H1 (cell line): ENCODE measurements at regions not wholly inside any gene's neighbourhood (a gene's known extent, or its start where the extent isn't known, plus 50 kb on each side); places are given as distances from the start of the nearest gene placed in this dataset.

Source experiments
- CTCF ChIA-PET: fragments of 300-600 bp; sonication (Branson Sonifier 250); formaldehyde crosslinking; loops from one replicate; lab custom pipeline; 2021; ENCODE audit not compliant: partially characterized antibody; lab: Charles Lee
- POLR2A ChIA-PET: fragments of 300-600 bp; sonication (Branson Sonifier 250); formaldehyde crosslinking; loops from one replicate; lab custom pipeline; 2021; ENCODE audit warnings: inconsistent platforms; ENCODE audit not compliant: partially characterized antibody; lab: Charles Lee
- DNase-seq, 2 experiments: peaks; one replicate each; pipeline versions ENCODE4 v3.0.0 to v3.0.0-alpha.2; 2010 to 2022; ENCODE audit warnings: low spot score in 2 of 2, low read depth in 1 of 2, mixed read lengths in 1 of 2
- FAIRE-seq: peaks from 2 replicates; lab custom pipeline; 2011; peaks lifted over from hg19 to GRCh38; lab: Jason Lieb, UNC
- H2AFZ ChIP-seq: 2 replicates; pipeline ENCODE4 v1.8.1; 2012; ENCODE audit warnings: low read length, inconsistent platforms
- H2AK5ac ChIP-seq: 2 replicates; pipeline ENCODE4 v1.6.1; 2013; ENCODE audit warnings: low read depth, low read length
- H2BK120ac ChIP-seq: replicated peaks from 2 replicates; pipeline ENCODE3; 2013; ENCODE audit warnings: low read depth, low read length, inconsistent platforms
- H2BK12ac ChIP-seq: 2 replicates; pipeline ENCODE4 v1.6.1; 2013; ENCODE audit warnings: low read depth, low read length
- H2BK15ac ChIP-seq: 2 replicates; pipeline ENCODE4 v1.6.1; 2013; ENCODE audit warnings: low read length
- H2BK20ac ChIP-seq: 2 replicates; pipeline ENCODE4 v1.6.1; 2013; ENCODE audit warnings: low read length
- H2BK5ac ChIP-seq: 2 replicates; pipeline ENCODE4 v1.6.1; 2013; ENCODE audit warnings: low read depth, low read length
- H3K14ac ChIP-seq: 2 replicates; pipeline ENCODE4 v1.6.1; 2013; ENCODE audit warnings: inconsistent platforms; ENCODE audit not compliant: insufficient read length
- H3K18ac ChIP-seq: 2 replicates; pipeline ENCODE4 v1.6.1; 2013; ENCODE audit warnings: low read length; ENCODE audit errors: extremely low read depth
- H3K23ac ChIP-seq: 2 replicates; pipeline ENCODE4 v1.6.1; 2013; ENCODE audit warnings: inconsistent platforms; ENCODE audit not compliant: insufficient read length
- H3K23me2 ChIP-seq: 2 replicates; pipeline ENCODE4 v1.6.1; 2013; ENCODE audit warnings: low read depth, low read length
- H3K27ac ChIP-seq: 2 replicates; pipeline ENCODE4 v1.6.1; 2011; ENCODE audit warnings: low read depth, low read length, inconsistent platforms
- H3K27me3 ChIP-seq, 4 experiments: replicated peaks in 1 of 4; 1 replicate in 1 of 4; 2 replicates in 3 of 4; pipeline versions ENCODE4 v1.6.1 to v1.8.1; 2011 to 2013; ENCODE audit warnings: low read length in 3 of 4, mild to moderate bottlenecking in 3 of 4, inconsistent platforms in 2 of 4, mixed read lengths in 2 of 4, moderate library complexity in 1 of 4; ENCODE audit not compliant: control insufficient read depth in 3 of 4, insufficient read depth in 3 of 4; ENCODE audit errors: extremely low read depth in 1 of 4
- H3K36me3 ChIP-seq, 4 experiments: 2 replicates each; pipeline versions ENCODE4 v1.6.1 to v1.8.1; 2011 to 2013; ENCODE audit warnings: mild to moderate bottlenecking in 4 of 4, low read length in 3 of 4, moderate library complexity in 2 of 4, control low read depth in 1 of 4, inconsistent platforms in 1 of 4; ENCODE audit not compliant: insufficient read depth in 4 of 4, control insufficient read depth in 2 of 4
- H3K4ac ChIP-seq: replicated peaks from 2 replicates; pipeline ENCODE3; 2013; ENCODE audit warnings: low read length, low read depth, mixed read lengths, inconsistent platforms; ENCODE audit not compliant: insufficient read length
- H3K4me1 ChIP-seq, 4 experiments: replicated peaks in 1 of 4; 1 replicate in 1 of 4; 2 replicates in 3 of 4; pipeline versions ENCODE4 v1.6.1 to v1.8.1; 2011 to 2013; ENCODE audit warnings: low read length in 3 of 4, inconsistent platforms in 2 of 4, mixed read lengths in 1 of 4; ENCODE audit not compliant: insufficient read depth in 4 of 4, control insufficient read depth in 3 of 4
- H3K4me2 ChIP-seq, 2 experiments: 2 replicates each; pipeline versions ENCODE4 v1.6.1 to v1.8.1; 2011 to 2013; ENCODE audit warnings: low read depth in 2 of 2, low read length in 2 of 2, control low read depth in 1 of 2, inconsistent platforms in 1 of 2, mild to moderate bottlenecking in 1 of 2; ENCODE audit not compliant: insufficient read depth in 1 of 2
- H3K4me3 ChIP-seq, 4 experiments: fragments of 200-600, 300-600 bp in 1 of 4; sonication (generic), shearing (Covaris generic), sonication (Bioruptor Twin) in 1 of 4; 2 replicates each; pipeline versions ENCODE4 v1.5.1 to v1.8.1; 2011 to 2016; ENCODE audit warnings: low read length in 4 of 4, low read depth in 3 of 4, control low read depth in 2 of 4, inconsistent platforms in 2 of 4, mild to moderate bottlenecking in 2 of 4, mixed read lengths in 1 of 4, moderate library complexity in 1 of 4; ENCODE audit not compliant: insufficient read depth in 2 of 4; ENCODE audit errors: extremely low read depth in 1 of 4
- H3K56ac ChIP-seq: replicated peaks from 2 replicates; pipeline ENCODE3; 2013; ENCODE audit warnings: low read depth, mild to moderate bottlenecking, mixed read lengths, low read length, inconsistent platforms; ENCODE audit not compliant: insufficient read length
- H3K79me1 ChIP-seq: 2 replicates; pipeline ENCODE4 v1.6.1; 2013; ENCODE audit warnings: low read depth, low read length, control low read depth
- H3K79me2 ChIP-seq, 2 experiments: 2 replicates each; pipeline versions ENCODE4 v1.6.1 to v1.8.1; 2012 to 2013; ENCODE audit warnings: low read length in 2 of 2, mild to moderate bottlenecking in 2 of 2, inconsistent platforms in 1 of 2; ENCODE audit not compliant: insufficient read depth in 2 of 2, control insufficient read depth in 1 of 2
- H3K9ac ChIP-seq, 4 experiments: replicated peaks in 1 of 4; 1 replicate in 1 of 4; 2 replicates in 3 of 4; pipeline versions ENCODE4 v1.6.1 to v1.8.1; 2011 to 2013; ENCODE audit warnings: low read depth in 3 of 4, low read length in 3 of 4, control low read depth in 2 of 4, mild to moderate bottlenecking in 2 of 4, moderate library complexity in 2 of 4, inconsistent platforms in 1 of 4; ENCODE audit errors: extremely low read depth in 1 of 4
- H3K9me3 ChIP-seq, 2 experiments: 2 replicates each; pipeline versions ENCODE4 v1.6.1 to v1.8.1; 2012 to 2013; ENCODE audit warnings: mild to moderate bottlenecking in 2 of 2, moderate library complexity in 2 of 2, control low read depth in 1 of 2, inconsistent platforms in 1 of 2, low read depth in 1 of 2, low read length in 1 of 2, mixed read lengths in 1 of 2; ENCODE audit not compliant: insufficient read depth in 2 of 2
- H4K20me1 ChIP-seq, 2 experiments: replicated peaks in 1 of 2; 2 replicates each; pipeline versions ENCODE3 to v1.8.1; 2011 to 2013; ENCODE audit warnings: inconsistent platforms in 2 of 2, low read length in 2 of 2, mild to moderate bottlenecking in 1 of 2; ENCODE audit not compliant: insufficient read depth in 2 of 2, control insufficient read depth in 1 of 2
- H4K5ac ChIP-seq: 2 replicates; pipeline ENCODE4 v1.6.1; 2013; ENCODE audit warnings: low read length, low read depth, mixed read lengths, inconsistent platforms; ENCODE audit not compliant: insufficient read length
- H4K8ac ChIP-seq: 2 replicates; pipeline ENCODE4 v1.8.0; 2013; ENCODE audit warnings: mild to moderate bottlenecking, moderate library complexity, low read length, inconsistent platforms; ENCODE audit not compliant: insufficient read depth; ENCODE audit errors: extremely low read depth
- H4K91ac ChIP-seq: replicated peaks from 2 replicates; pipeline ENCODE3; 2013; ENCODE audit warnings: low read length, mixed read lengths, inconsistent platforms; ENCODE audit not compliant: insufficient read length
- BRCA1 ChIP-seq: IDR thresholded peaks from 2 replicates; pipeline ENCODE4 v1.6.1; 2012; ENCODE audit warnings: low read depth, low read length, improper control_type of control experiment
- HDAC2 ChIP-seq, 2 experiments: fragments of 300-600 bp in 1 of 2; sonication (generic) in 1 of 2; IDR thresholded peaks; 2 replicates each; pipeline ENCODE4 v1.6.1; 2011 to 2012; ENCODE audit warnings: low read depth in 2 of 2, low read length in 2 of 2, mild to moderate bottlenecking in 2 of 2, moderate library complexity in 2 of 2, borderline replicate concordance in 1 of 2, inconsistent platforms in 1 of 2
- KDM4A ChIP-seq: IDR thresholded peaks from one replicate; pipeline ENCODE4 v1.7.1; 2012; ENCODE audit warnings: low read depth, mild to moderate bottlenecking, moderate library complexity, low read length, inconsistent platforms; ENCODE audit not compliant: severe bottlenecking
- POLR2A ChIP-seq, 2 experiments: IDR thresholded peaks; 1 replicate in 1 of 2; 2 replicates in 1 of 2; pipeline ENCODE4 v1.6.1; 2011; ENCODE audit warnings: low read depth in 2 of 2, low read length in 2 of 2, mild to moderate bottlenecking in 2 of 2; ENCODE audit errors: control extremely low read depth in 1 of 2
- RAD21 ChIP-seq, 2 experiments: IDR thresholded peaks in 1 of 2; conservative IDR thresholded peaks in 1 of 2; 2 replicates each; pipeline ENCODE4 v1.6.1; 2011; ENCODE audit warnings: low read depth in 2 of 2, low read length in 2 of 2, improper control_type of control experiment in 1 of 2, inconsistent platforms in 1 of 2, mild to moderate bottlenecking in 1 of 2, moderate library complexity in 1 of 2
- RXRA ChIP-seq: IDR thresholded peaks from 2 replicates; pipeline ENCODE4 v1.6.1; 2011; ENCODE audit warnings: low read depth, mild to moderate bottlenecking, low read length, moderate library complexity; ENCODE audit not compliant: insufficient read depth
- SUZ12 ChIP-seq: fragments of 200-600 bp; sonication (generic); IDR thresholded peaks from 2 replicates; pipeline ENCODE4 v1.6.1; 2012; ENCODE audit warnings: mild to moderate bottlenecking, inconsistent platforms, low read length, moderate library complexity, mixed read lengths
- TAF1 ChIP-seq: IDR thresholded peaks from 2 replicates; pipeline ENCODE4 v1.6.1; 2011; ENCODE audit warnings: mild to moderate bottlenecking, low read depth, low read length
- TCF12 ChIP-seq: IDR thresholded peaks from 2 replicates; pipeline ENCODE4 v1.6.1; 2011; ENCODE audit warnings: low read depth, mild to moderate bottlenecking, low read length
- ZNF274 ChIP-seq: IDR thresholded peaks from 2 replicates; pipeline ENCODE4 v1.7.0; 2012; ENCODE audit warnings: low read length, borderline replicate concordance; ENCODE audit errors: extremely low read depth
- WGBS, 2 experiments: shearing (Covaris generic) in 1 of 2; methylation state at CpG; one replicate each; pipeline versions ENCODE4 v1.1.6 to v1.1.7; 2013 to 2015; ENCODE audit warnings: low lambda C conversion rate in 2 of 2, mixed read lengths in 2 of 2, inconsistent platforms in 1 of 2, low coverage in 1 of 2, missing lambda C conversion rate in 1 of 2; ENCODE audit not compliant: insufficient replicate concordance in 2 of 2, insufficient coverage in 1 of 2, insufficient read length in 1 of 2; ENCODE audit errors: extremely low coverage in 1 of 2, missing lambda C conversion rate in 1 of 2; 5-methylcytosine and 5-hydroxymethylcytosine counted together
- TF ChIP-seq, protein P1 (sequence below): IDR thresholded peaks from 2 replicates; pipeline ENCODE4 v1.6.1; 2011; ENCODE audit warnings: low read depth, mild to moderate bottlenecking, low read length; ENCODE audit not compliant: insufficient read depth

DNA sequence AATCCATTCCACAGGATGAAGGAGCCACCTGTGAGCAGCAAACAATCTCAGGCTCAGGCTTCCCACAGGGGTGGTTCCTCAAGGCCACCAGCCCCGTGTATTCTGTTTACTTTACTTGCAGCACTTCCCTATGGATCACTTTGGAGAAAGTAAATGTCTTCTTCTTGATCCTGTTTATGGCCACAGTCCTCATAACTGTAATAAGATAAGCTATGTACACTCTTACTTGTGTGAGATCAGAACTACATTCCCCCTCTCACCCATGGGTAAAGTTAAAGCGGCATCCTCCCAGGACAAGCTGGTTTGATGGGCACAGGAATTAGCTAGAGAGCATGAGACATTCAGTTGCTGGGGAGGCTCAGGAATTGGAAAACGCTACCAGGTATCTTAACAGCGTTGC lies 86.1 kb downstream of the TMEM215 start:
- no peak overlapping the region for H3K27ac ChIP-seq
- no peak overlapping the region for H3K14ac ChIP-seq
- no peak overlapping the region for H3K4me2 ChIP-seq
- H3K36me3 ChIP-seq: no peaks in the 10 kb centered on the region
- H2BK20ac ChIP-seq: no peak overlapping the region
- FAIRE-seq: no peak
- H3K23me2 ChIP-seq: no peaks in the 10 kb centered on the region; the same call in 1 of the 2 replicates
- no peak for DNase-seq
- H4K8ac ChIP-seq: no peak overlapping the region
- no peak overlapping the region for H3K4ac ChIP-seq
- H3K9ac ChIP-seq: no peak overlapping the region
- H3K4me3 ChIP-seq: no peak overlapping the region
- H3K79me1 ChIP-seq: no peaks in the 10 kb centered on the region
- H2BK5ac ChIP-seq: no peak overlapping the region
- H2BK15ac ChIP-seq: no peak overlapping the region
- H2AK5ac ChIP-seq: no peak overlapping the region
- H3K9me3 ChIP-seq: no peaks in the 10 kb centered on the region
- H3K18ac ChIP-seq: no peak overlapping the region
- no peak overlapping the region for H4K5ac ChIP-seq
- WGBS, 2 experiments: 87% methylated on average over 4 of the region's 4 CpGs; no CpG with 5 or more reads in 1 of the 2 experiments
- no peak overlapping the region for H2AFZ ChIP-seq
- no peak overlapping the region for H3K56ac ChIP-seq
- H2BK120ac ChIP-seq: no peak overlapping the region
- H4K91ac ChIP-seq: no peak overlapping the region
- ChIA-PET POLR2A (no interaction called here), CTCF (no interaction called here)
- no peak overlapping the region for H3K23ac ChIP-seq
- no peaks in the 10 kb centered on the region for H3K27me3 ChIP-seq
- TF ChIP-seq ZNF274 (no peak), TCF12 (no peak), TAF1 (no peak), RAD21 (IDR thresholded peaks at IDR 0.05 in 1 of 2, conservative IDR thresholded peaks at IDR 0.05 in 1 of 2; ENCODE audit: low read depth in 2 of 2, low read length in 2 of 2) (no peak), SUZ12 (no peak), POLR2A (IDR thresholded peaks at IDR 0.05; ENCODE audit: control extremely low read depth in 1 of 2, low read depth in 2 of 2, low read length in 2 of 2) (no peak), RXRA (no peak), KDM4A (no peak), BRCA1 (no peak), HDAC2 (IDR thresholded peaks at IDR 0.05; ENCODE audit: borderline replicate concordance in 1 of 2, low read depth in 2 of 2, low read length in 2 of 2) (no peak)
- TF ChIP-seq, protein P1, sequence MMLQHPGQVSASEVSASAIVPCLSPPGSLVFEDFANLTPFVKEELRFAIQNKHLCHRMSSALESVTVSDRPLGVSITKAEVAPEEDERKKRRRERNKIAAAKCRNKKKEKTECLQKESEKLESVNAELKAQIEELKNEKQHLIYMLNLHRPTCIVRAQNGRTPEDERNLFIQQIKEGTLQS: no peak
- no peak overlapping the region for H2BK12ac ChIP-seq
- H3K79me2 ChIP-seq: no peaks in the 10 kb centered on the region
- H3K4me1 ChIP-seq: no peaks in the 10 kb centered on the region; a peak in 1 of 7 replicates
- no peaks in the 10 kb centered on the region for H4K20me1 ChIP-seq
